IMR-90 (cell line): ENCODE measurements at regions not wholly inside any gene's neighbourhood (a gene's known extent, or its start where the extent isn't known, plus 50 kb on each side); places are given as distances from the start of the nearest gene placed in this dataset.

ENCODE experiments used
- ATAC-seq: fragments of 200-7000 bp; cut with Tn5 transposase; 2 replicates; pipeline ENCODE4 v1.9.1; 2020; ENCODE audit warnings: low read depth, mild to moderate bottlenecking, moderate library complexity
- BruUV-seq: library from RNA; stranded (reverse); fragments of 400-500 nt; replicated peaks from 2 replicates; lab custom pipeline; 2021; lab: Mats Ljungman, UMichigan
- CTCF ChIA-PET: fragments of 300-600 bp; formaldehyde crosslinking; extraction: SDS; loops from one replicate; lab custom pipeline; 2021; ENCODE audit warnings: antibody characterized with exemption; lab: Yijun Ruan, JAX
- POLR2A ChIA-PET: fragments of 300-600 bp; sonication (Branson Sonifier 250); formaldehyde crosslinking; loops from one replicate; lab custom pipeline; 2022; ENCODE audit warnings: antibody characterized with exemption; ENCODE audit not compliant: unreplicated experiment; lab: Charles Lee
- DNase-seq: peaks from one replicate; pipeline ENCODE4 v3.0.0; 2013
- H2AFZ ChIP-seq: replicated peaks from 2 replicates; pipeline ENCODE3; 2013; ENCODE audit warnings: low read length, mild to moderate bottlenecking; ENCODE audit not compliant: poor library complexity
- H2AK5ac ChIP-seq: 2 replicates; pipeline ENCODE4 v1.6.1; 2013; ENCODE audit warnings: low read depth, low read length, inconsistent platforms
- H2AK9ac ChIP-seq: replicated peaks from 2 replicates; pipeline ENCODE3; 2013; ENCODE audit warnings: mild to moderate bottlenecking, low read depth, low read length, moderate library complexity; ENCODE audit not compliant: poor library complexity
- H2BK120ac ChIP-seq: 2 replicates; pipeline ENCODE4 v1.6.1; 2013; ENCODE audit warnings: low read depth, low read length, inconsistent platforms
- H2BK15ac ChIP-seq: 3 replicates; pipeline ENCODE4 v1.6.1; 2013; ENCODE audit warnings: low read depth, low read length, inconsistent platforms
- H2BK20ac ChIP-seq: 2 replicates; pipeline ENCODE4 v1.6.1; 2013; ENCODE audit warnings: low read depth, mild to moderate bottlenecking, inconsistent platforms, low read length, moderate library complexity
- H2BK5ac ChIP-seq: 2 replicates; pipeline ENCODE4 v1.6.1; 2013; ENCODE audit warnings: mild to moderate bottlenecking, low read depth, low read length, inconsistent platforms; ENCODE audit not compliant: poor library complexity, severe bottlenecking
- H3K14ac ChIP-seq: replicated peaks from 2 replicates; pipeline ENCODE4 v1.6.1; 2013; ENCODE audit warnings: low read depth, low read length, inconsistent platforms
- H3K18ac ChIP-seq: 2 replicates; pipeline ENCODE4 v1.6.1; 2013; ENCODE audit warnings: low read depth, low read length, control low read depth
- H3K23ac ChIP-seq: 2 replicates; pipeline ENCODE4 v1.6.1; 2013; ENCODE audit warnings: low read depth, low read length, inconsistent platforms
- H3K27ac ChIP-seq: 2 replicates; pipeline ENCODE4 v1.5.1; 2013; ENCODE audit warnings: mild to moderate bottlenecking, control low read depth, low read length; ENCODE audit not compliant: insufficient read depth
- H3K27me3 ChIP-seq: 2 replicates; pipeline ENCODE4 v1.6.1; 2013; ENCODE audit warnings: low read length; ENCODE audit not compliant: control insufficient read depth, insufficient read depth
- H3K36me3 ChIP-seq: 2 replicates; pipeline ENCODE4 v1.6.1; 2013; ENCODE audit warnings: low read length, mixed read lengths; ENCODE audit not compliant: control insufficient read depth, insufficient read depth
- H3K4ac ChIP-seq: 2 replicates; pipeline ENCODE4 v1.6.1; 2013; ENCODE audit warnings: low read depth, low read length, inconsistent platforms
- H3K4me1 ChIP-seq: 2 replicates; pipeline ENCODE4 v1.6.1; 2013; ENCODE audit warnings: low read length, mixed read lengths; ENCODE audit not compliant: control insufficient read depth, insufficient read depth
- H3K4me2 ChIP-seq: 2 replicates; pipeline ENCODE4 v1.6.1; 2013; ENCODE audit warnings: low read depth, mild to moderate bottlenecking, control low read depth, low read length, moderate library complexity
- H3K4me3 ChIP-seq: 2 replicates; pipeline ENCODE4 v1.5.1; 2013; ENCODE audit warnings: low read depth, mild to moderate bottlenecking, control low read depth, low read length, moderate library complexity; ENCODE audit not compliant: insufficient read depth
- H3K56ac ChIP-seq: 2 replicates; pipeline ENCODE4 v1.6.1; 2013; ENCODE audit warnings: low read length, inconsistent platforms; ENCODE audit not compliant: insufficient read depth; ENCODE audit errors: extremely low read depth
- H3K79me1 ChIP-seq, 2 experiments: 2 replicates each; pipeline ENCODE4 v1.6.1; 2013; ENCODE audit warnings: low read length in 2 of 2, inconsistent platforms in 1 of 2, low read depth in 1 of 2
- H3K9ac ChIP-seq: 2 replicates; pipeline ENCODE4 v1.6.1; 2013; ENCODE audit warnings: low read depth, low read length, control low read depth
- H3K9me1 ChIP-seq: 2 replicates; pipeline ENCODE4 v1.6.1; 2013; ENCODE audit warnings: low read length, inconsistent platforms; ENCODE audit not compliant: insufficient read depth
- H3K9me3 ChIP-seq: 2 replicates; pipeline ENCODE4 v1.6.1; 2013; ENCODE audit warnings: low read length; ENCODE audit not compliant: control insufficient read depth, insufficient read depth
- H4K20me1 ChIP-seq: 2 replicates; pipeline ENCODE4 v1.6.1; 2013; ENCODE audit warnings: low read length, inconsistent platforms; ENCODE audit not compliant: insufficient read depth
- H4K5ac ChIP-seq: 2 replicates; pipeline ENCODE4 v1.6.1; 2013; ENCODE audit warnings: mild to moderate bottlenecking, low read depth, low read length, control low read depth
- H4K8ac ChIP-seq, 2 experiments: 2 replicates each; pipeline ENCODE4 v1.6.1; 2013; ENCODE audit warnings: low read depth in 2 of 2, low read length in 2 of 2, control low read depth in 1 of 2, inconsistent platforms in 1 of 2
- H4K91ac ChIP-seq: 2 replicates; pipeline ENCODE4 v1.6.1; 2013; ENCODE audit warnings: low read depth, low read length, inconsistent platforms; ENCODE audit not compliant: insufficient read depth
- BHLHE40 ChIP-seq: fragments of 150-350 bp; IDR thresholded peaks from 2 replicates; pipeline ENCODE4 v1.6.1; 2016; ENCODE audit warnings: mild to moderate bottlenecking, low read depth, low read length
- CEBPB ChIP-seq: IDR thresholded peaks from 2 replicates; pipeline ENCODE4 v1.6.1; 2012; ENCODE audit warnings: low read depth, low read length, improper control_type of control experiment
- CHD1 ChIP-seq: IDR thresholded peaks from 2 replicates; pipeline ENCODE4 v1.6.1; 2012; ENCODE audit warnings: low read depth, low read length, improper control_type of control experiment
- FOS ChIP-seq: fragments of 150-350 bp; IDR thresholded peaks from 2 replicates; pipeline ENCODE4 v1.6.1; 2016; ENCODE audit warnings: low read depth, low read length
- MAFK ChIP-seq: IDR thresholded peaks from 2 replicates; pipeline ENCODE4 v1.6.1; 2012; ENCODE audit warnings: low read depth, low read length, improper control_type of control experiment
- MAZ ChIP-seq: IDR thresholded peaks from 2 replicates; pipeline ENCODE4 v1.6.1; 2012; ENCODE audit warnings: low read depth, mild to moderate bottlenecking, low read length, improper control_type of control experiment, moderate library complexity, borderline replicate concordance
- MXI1 ChIP-seq: IDR thresholded peaks from 2 replicates; pipeline ENCODE4 v1.6.1; 2012; ENCODE audit warnings: low read depth, mild to moderate bottlenecking, low read length, moderate library complexity, borderline replicate concordance
- NFE2L2 ChIP-seq: fragments of 150-350 bp; IDR thresholded peaks from 2 replicates; pipeline ENCODE4 v1.6.1; 2016; ENCODE audit warnings: low read depth, mild to moderate bottlenecking, low read length
- POLR2A ChIP-seq: IDR thresholded peaks from 2 replicates; pipeline ENCODE4 v1.6.1; 2012; ENCODE audit warnings: mild to moderate bottlenecking, low read depth, low read length
- RAD21 ChIP-seq: IDR thresholded peaks from 2 replicates; pipeline ENCODE4 v1.6.1; 2012; ENCODE audit warnings: low read length, improper control_type of control experiment
- RCOR1 ChIP-seq: IDR thresholded peaks from 2 replicates; pipeline ENCODE4 v1.6.1; 2012; ENCODE audit warnings: mild to moderate bottlenecking, low read length, improper control_type of control experiment; ENCODE audit not compliant: insufficient replicate concordance
- RFX5 ChIP-seq: IDR thresholded peaks from 2 replicates; pipeline ENCODE4 v1.8.0; 2012; ENCODE audit warnings: low read depth, mild to moderate bottlenecking, low read length, moderate library complexity
- SMC3 ChIP-seq: fragments of 150-350 bp; IDR thresholded peaks from 2 replicates; pipeline ENCODE4 v1.6.1; 2016; ENCODE audit warnings: low read depth, mild to moderate bottlenecking, antibody characterized with exemption, low read length, moderate library complexity
- WGBS, 2 experiments: methylation state at CpG; one replicate each; pipeline versions ENCODE4 v1.1.5 to v1.1.7; 2013; ENCODE audit warnings: missing lambda C conversion rate in 2 of 2; ENCODE audit not compliant: insufficient read length in 1 of 2; ENCODE audit errors: extremely low coverage in 2 of 2; 5-methylcytosine and 5-hydroxymethylcytosine counted together
- dilution Hi-C: fragments of 300-500 bp; cut with HindIII; formaldehyde crosslinking; loops from one replicate; pipeline ENCODE4 v1.14.3; 2018; ENCODE audit warnings: low sequenced_read_pairs; ENCODE audit not compliant: unreplicated experiment
- in situ Hi-C: fragments of 300-500 bp; cut with MboI; formaldehyde crosslinking; loops from 3 replicates; pipeline ENCODE4 v1.14.3; 2019; ENCODE audit warnings: low sequenced_read_pairs, inconsistent platforms, mixed read lengths
- intact Hi-C: fragments of 100-400 bp; cut with micrococcal nuclease; formaldehyde crosslinking; loops from 2 replicates; pipeline ENCODE4 v1.10.0; 2022
- TF ChIP-seq, protein P1 (sequence below): fragments of 150-350 bp; IDR thresholded peaks from 2 replicates; pipeline ENCODE4 v1.6.1; 2017; ENCODE audit warnings: mild to moderate bottlenecking, antibody characterized with exemption, low read length, low read depth
- TF ChIP-seq, protein P2 (sequence below): conservative IDR thresholded peaks from 2 replicates; pipeline ENCODE4 v1.5.1; 2012; ENCODE audit warnings: mild to moderate bottlenecking, low read depth, low read length, improper control_type of control experiment

DNA sequence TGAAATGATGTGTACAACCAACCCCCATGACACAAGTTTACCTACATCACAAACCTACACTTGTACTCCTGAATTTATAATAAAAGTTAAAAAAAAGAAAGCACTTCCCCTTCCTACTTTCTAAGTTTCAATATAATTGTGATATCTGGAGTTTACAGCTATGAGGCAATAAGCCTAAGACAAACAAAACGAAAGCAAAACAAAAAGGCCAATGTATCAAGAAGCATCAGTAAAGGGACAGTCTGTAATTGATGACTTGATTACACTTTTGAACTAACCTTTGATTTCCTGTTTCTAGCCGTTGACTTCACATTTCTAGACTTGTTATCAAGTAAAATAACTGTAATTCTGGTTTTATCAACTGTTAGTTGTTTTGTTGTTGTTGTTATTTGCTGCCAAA lies 187.5 kb upstream of the CNTN3 start:
- DNase-seq, result no peak
- no CpG with 5 or more reads among the region's 2 CpGs for WGBS, 2 experiments

More for the DNA sequence above, 187.5 kb upstream of the CNTN3 start:
- H3K4me1 ChIP-seq, result no peaks in the 10 kb centered on the region
- no peak overlapping the region for H4K5ac ChIP-seq
- TF ChIP-seq MXI1, result no peak
- TF ChIP-seq CEBPB, result no peak
- TF ChIP-seq SMC3, result no peak
- no peak for TF ChIP-seq BHLHE40
- TF ChIP-seq MAZ, result no peak
- TF ChIP-seq RAD21, result no peak
- TF ChIP-seq, protein P1, sequence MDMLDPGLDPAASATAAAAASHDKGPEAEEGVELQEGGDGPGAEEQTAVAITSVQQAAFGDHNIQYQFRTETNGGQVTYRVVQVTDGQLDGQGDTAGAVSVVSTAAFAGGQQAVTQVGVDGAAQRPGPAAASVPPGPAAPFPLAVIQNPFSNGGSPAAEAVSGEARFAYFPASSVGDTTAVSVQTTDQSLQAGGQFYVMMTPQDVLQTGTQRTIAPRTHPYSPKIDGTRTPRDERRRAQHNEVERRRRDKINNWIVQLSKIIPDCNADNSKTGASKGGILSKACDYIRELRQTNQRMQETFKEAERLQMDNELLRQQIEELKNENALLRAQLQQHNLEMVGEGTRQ, result no peak
- no peak for TF ChIP-seq NFE2L2
- TF ChIP-seq, protein P2, sequence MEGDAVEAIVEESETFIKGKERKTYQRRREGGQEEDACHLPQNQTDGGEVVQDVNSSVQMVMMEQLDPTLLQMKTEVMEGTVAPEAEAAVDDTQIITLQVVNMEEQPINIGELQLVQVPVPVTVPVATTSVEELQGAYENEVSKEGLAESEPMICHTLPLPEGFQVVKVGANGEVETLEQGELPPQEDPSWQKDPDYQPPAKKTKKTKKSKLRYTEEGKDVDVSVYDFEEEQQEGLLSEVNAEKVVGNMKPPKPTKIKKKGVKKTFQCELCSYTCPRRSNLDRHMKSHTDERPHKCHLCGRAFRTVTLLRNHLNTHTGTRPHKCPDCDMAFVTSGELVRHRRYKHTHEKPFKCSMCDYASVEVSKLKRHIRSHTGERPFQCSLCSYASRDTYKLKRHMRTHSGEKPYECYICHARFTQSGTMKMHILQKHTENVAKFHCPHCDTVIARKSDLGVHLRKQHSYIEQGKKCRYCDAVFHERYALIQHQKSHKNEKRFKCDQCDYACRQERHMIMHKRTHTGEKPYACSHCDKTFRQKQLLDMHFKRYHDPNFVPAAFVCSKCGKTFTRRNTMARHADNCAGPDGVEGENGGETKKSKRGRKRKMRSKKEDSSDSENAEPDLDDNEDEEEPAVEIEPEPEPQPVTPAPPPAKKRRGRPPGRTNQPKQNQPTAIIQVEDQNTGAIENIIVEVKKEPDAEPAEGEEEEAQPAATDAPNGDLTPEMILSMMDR, result no peak
- no peak for TF ChIP-seq FOS
- TF ChIP-seq RCOR1, result no peak
- no peak for TF ChIP-seq POLR2A
- TF ChIP-seq CHD1, result no peak
- TF ChIP-seq RFX5, result no peak
- no peak for TF ChIP-seq MAFK
- intact Hi-C loops, result no loop called here
- H3K14ac ChIP-seq, result no peak overlapping the region
- no peak overlapping the region for H2BK120ac ChIP-seq
- H2BK15ac ChIP-seq, result no peak overlapping the region
- in situ Hi-C loops, result no loop called here
- no peak overlapping the region for H3K27ac ChIP-seq
- no TSS peak for BruUV-seq
- no peak overlapping the region for H3K4me3 ChIP-seq
- no peak overlapping the region for H3K4me2 ChIP-seq
- no peak overlapping the region for H4K8ac ChIP-seq
- no peak overlapping the region for H2AK5ac ChIP-seq
- no peaks in the 10 kb centered on the region for H3K27me3 ChIP-seq
- H4K91ac ChIP-seq, result no peak overlapping the region
- CTCF ChIA-PET, result no interaction called here
- no peak overlapping the region for H2BK5ac ChIP-seq
- no peak overlapping the region for H3K4ac ChIP-seq
- H3K9ac ChIP-seq, result no peak overlapping the region
- H4K20me1 ChIP-seq, result no peaks in the 10 kb centered on the region
- no peak for ATAC-seq
- POLR2A ChIA-PET, result no interaction called here
- no peak overlapping the region for H2BK20ac ChIP-seq
- H3K36me3 ChIP-seq, result no peaks in the 10 kb centered on the region
- no peak overlapping the region for H3K18ac ChIP-seq
- no peak overlapping the region for H3K56ac ChIP-seq
- H3K23ac ChIP-seq, result no peak overlapping the region
- no peaks in the 10 kb centered on the region for H3K9me3 ChIP-seq
- H3K9me1 ChIP-seq, result no peaks in the 10 kb centered on the region
- no peak overlapping the region for H2AK9ac ChIP-seq
- dilution Hi-C loops, result no loop called here
- H2AFZ ChIP-seq, result no peak overlapping the region
- H3K79me1 ChIP-seq, result no peaks in the 10 kb centered on the region
